ENCODE measurements at regions not wholly inside any gene's neighbourhood (a gene's known extent, or its start where the extent isn't known, plus 50 kb on each side); places are given as distances from the start of the nearest gene placed in this dataset.
"Not testable (repeated sequence)": the region's sequence is repeated elsewhere in the genome, so short reads cannot be mapped to it uniquely, and the experiment has no call there.

- Histone ChIP-seq H3K4me3 (no peak overlapping the region), H3K9me3 (no peaks in the 10 kb centered on the region), H3K27ac (no peak overlapping the region), H3K4me1 (no peaks in the 10 kb centered on the region), H3K27me3 (no peaks in the 10 kb centered on the region), H3K36me3 (no peaks in the 10 kb centered on the region)
- intact Hi-C loops (cut with DNase I): no loop called here
- no peak for TF ChIP-seq CTCF (IDR thresholded peaks at IDR 0.05)
- DNase-seq (ENCODE audit: low spot score in 2 of 2): no peak
Observed at GRCh38 chr7:68067845-68068244, 1071.2 kb downstream of the TYW1 start.

GRCh38 chr7:68070992-68071391 lies 1074.4 kb downstream of the TYW1 start:
- no peak for TF ChIP-seq CTCF (IDR thresholded peaks at IDR 0.05)
- H3K9me3 ChIP-seq: no peaks in the 10 kb centered on the region
- no peak for DNase-seq (ENCODE audit: low spot score in 2 of 2)
- H3K4me1 ChIP-seq: no peaks in the 10 kb centered on the region
- H3K27ac ChIP-seq: no peak overlapping the region
- H3K27me3 ChIP-seq: no peaks in the 10 kb centered on the region
- intact Hi-C loops (cut with DNase I): no loop called here
- no peaks in the 10 kb centered on the region for H3K36me3 ChIP-seq
- no peak overlapping the region for H3K4me3 ChIP-seq

GRCh38 chr7:68073701-68074100 lies 1077.1 kb downstream of the TYW1 start:
- intact Hi-C loops (cut with DNase I): no loop called here
- Histone ChIP-seq H3K36me3 (no peaks in the 10 kb centered on the region), H3K4me1 (no peaks in the 10 kb centered on the region), H3K9me3 (no peaks in the 10 kb centered on the region), H3K27me3 (no peaks in the 10 kb centered on the region), H3K27ac (no peak overlapping the region), H3K4me3 (no peak overlapping the region)
- no peak for TF ChIP-seq CTCF (IDR thresholded peaks at IDR 0.05)
- no peak for DNase-seq (ENCODE audit: low spot score in 2 of 2)

GRCh38 chr7:68074242-68074641 lies 1077.6 kb downstream of the TYW1 start:
- Histone ChIP-seq H3K27ac (no peak overlapping the region), H3K36me3 (no peaks in the 10 kb centered on the region), H3K27me3 (no peaks in the 10 kb centered on the region), H3K4me3 (no peak overlapping the region), H3K9me3 (no peaks in the 10 kb centered on the region), H3K4me1 (no peaks in the 10 kb centered on the region)
- intact Hi-C loops (cut with DNase I): no loop called here
- TF ChIP-seq CTCF (IDR thresholded peaks at IDR 0.05): no peak
- DNase-seq (ENCODE audit: low spot score in 2 of 2): no peak

- H3K4me3 ChIP-seq: no peak overlapping the region
- H3K27me3 ChIP-seq: no peaks in the 10 kb centered on the region
- H3K9me3 ChIP-seq: peaks cover 3 to 8% of the 10 kb centered on the region in 2 donors
- TF ChIP-seq CTCF (IDR thresholded peaks at IDR 0.05): no peak
- no peaks in the 10 kb centered on the region for H3K4me1 ChIP-seq
- H3K27ac ChIP-seq: no peak overlapping the region
- intact Hi-C loops (cut with DNase I): no loop called here
- DNase-seq (ENCODE audit: low spot score in 2 of 2): no peak
- no peaks in the 10 kb centered on the region for H3K36me3 ChIP-seq
Observed at GRCh38 chr7:68078157-68078710, 1081.6 kb downstream of the TYW1 start.

GRCh38 chr7:68082066-68082960 lies 1085.7 kb downstream of the TYW1 start:
- H3K4me3 ChIP-seq; H3K27ac ChIP-seq; H3K27me3 ChIP-seq; H3K4me1 ChIP-seq; intact Hi-C loops (cut with DNase I); H3K36me3 ChIP-seq; DNase-seq (ENCODE audit: low spot score in 2 of 2): not testable (repeated sequence)
- peaks cover 3 to 13% of the 10 kb centered on the region in 2 donors for H3K9me3 ChIP-seq

GRCh38 chr7:68082961-68083657 lies 1086.5 kb downstream of the TYW1 start:
- H3K27ac ChIP-seq; H3K4me1 ChIP-seq; H3K36me3 ChIP-seq; H3K4me3 ChIP-seq; DNase-seq (ENCODE audit: low spot score in 2 of 2); H3K27me3 ChIP-seq; intact Hi-C loops (cut with DNase I): not testable (repeated sequence)
- peaks cover 3 to 13% of the 10 kb centered on the region in 2 donors for H3K9me3 ChIP-seq
